ENCODE measurements at regions not wholly inside any gene's neighbourhood (a gene's known extent, or its start where the extent isn't known, plus 50 kb on each side); places are given as distances from the start of the nearest gene placed in this dataset.
A peak's percentile ranks its signal among the peaks of the same experiment; 100 is the strongest.

- TF ChIP-seq TRAFD1 (CRISPR knock-in tag; IDR thresholded peaks at IDR 0.05; ENCODE audit: borderline replicate concordance) (no peak), HOMEZ (CRISPR knock-in tag; IDR thresholded peaks at IDR 0.05; ENCODE audit: low read depth) (peak; percentile 57; the same call in 1 of the 2 replicates), SALL1 (CRISPR knock-in tag; IDR thresholded peaks at IDR 0.05) (0 out of 2 replicates have a peak, but pooled peaks have one; percentile 20), SMARCE1 (IDR thresholded peaks at IDR 0.05; ENCODE audit: borderline replicate concordance) (no peak), CBFB (CRISPR knock-in tag; IDR thresholded peaks at IDR 0.05) (peak; percentile 51; the same call in 1 of the 2 replicates), DMTF1 (CRISPR knock-in tag; IDR thresholded peaks at IDR 0.05) (no peak), SOX13 (IDR thresholded peaks at IDR 0.05) (no peak), SOX13 (CRISPR knock-in tag; conservative IDR thresholded peaks at IDR 0.05 in 1 of 2, IDR thresholded peaks at IDR 0.05 in 1 of 2) (peak in 1 of 2 experiments; percentile 87; a peak in 2 of 4 replicates), TARDBP (CRISPR knock-in tag; IDR thresholded peaks at IDR 0.05) (0 out of 2 replicates have a peak, but pooled peaks have one; percentile 30), KDM5A (IDR thresholded peaks at IDR 0.05; ENCODE audit: borderline replicate concordance, low read length) (no peak), ZMAT3 (CRISPR knock-in tag; conservative IDR thresholded peaks at IDR 0.05) (no peak), MTF1 (CRISPR knock-in tag; IDR thresholded peaks at IDR 0.05) (no peak), SMC3 (IDR thresholded peaks at IDR 0.05; ENCODE audit: low read length) (no peak), EHMT2 (IDR thresholded peaks at IDR 0.05; ENCODE audit: borderline replicate concordance, low read depth, low read length) (no peak), FOXP1 (IDR thresholded peaks at IDR 0.05) (0 out of 2 replicates have a peak, but pooled peaks have one; percentile 9), FOXP1 (CRISPR knock-in tag; IDR thresholded peaks at IDR 0.05) (peak; percentile 64; the same call in 1 of the 2 replicates), SATB2 (CRISPR knock-in tag; IDR thresholded peaks at IDR 0.05) (no peak), MYNN (CRISPR knock-in tag; IDR thresholded peaks at IDR 0.05; ENCODE audit: low read depth) (no peak), NR1H2 (CRISPR knock-in tag; IDR thresholded peaks at IDR 0.05; ENCODE audit: borderline replicate concordance, low read depth) (no peak), ZNF512 (CRISPR knock-in tag; IDR thresholded peaks at IDR 0.05) (no peak), ZFP91 (CRISPR knock-in tag; IDR thresholded peaks at IDR 0.05; ENCODE audit: borderline replicate concordance) (no peak), ELF1 (CRISPR knock-in tag; IDR thresholded peaks at IDR 0.05) (no peak), ZFY (CRISPR knock-in tag; IDR thresholded peaks at IDR 0.05) (no peak)
These were observed 110.6 kb upstream of the NHSL1 start (continued) for GRCh38 chr6:138609801-138610430.
